KOPT-K1 (cell line): ENCODE measurements at regions not wholly inside any gene's neighbourhood (a gene's known extent, or its start where the extent isn't known, plus 50 kb on each side); places are given as distances from the start of the nearest gene placed in this dataset.

Experiments
- H3K27ac ChIP-seq: fragments of 200-600 bp; sonication (generic); 2 replicates; pipeline ENCODE4 v1.5.1; 2016; ENCODE audit warnings: antibody characterized with exemption, mild to moderate bottlenecking, low read depth, low read length; ENCODE audit not compliant: poor library complexity, severe bottlenecking
- H3K36me3 ChIP-seq: fragments of 200-600 bp; sonication (generic); 2 replicates; pipeline ENCODE4 v1.5.1; 2017; ENCODE audit warnings: antibody characterized with exemption, mild to moderate bottlenecking, low read length, moderate library complexity; ENCODE audit not compliant: insufficient read depth
- H3K9me3 ChIP-seq: fragments of 200-600 bp; sonication (generic); 2 replicates; pipeline ENCODE4 v1.5.1; 2017; ENCODE audit warnings: antibody characterized with exemption, low read length, mild to moderate bottlenecking; ENCODE audit not compliant: insufficient read depth, poor library complexity, severe bottlenecking

- H3K36me3 ChIP-seq = no peaks in the 10 kb centered on the region
- H3K9me3 ChIP-seq = peaks cover 5% of the 10 kb centered on the region
- peak overlapping the region; percentile 85 for H3K27ac ChIP-seq
Measured at GRCh38 chr9:6703898-6704639, 53.7 kb upstream of the KDM4C start.

GRCh38 chr9:6702707-6703106 is 55.1 kb upstream of the KDM4C start:
- Histone ChIP-seq H3K9me3 (no peaks in the 10 kb centered on the region), H3K36me3 (no peaks in the 10 kb centered on the region), H3K27ac (no peak overlapping the region)

- Histone ChIP-seq H3K36me3 (no peaks in the 10 kb centered on the region), H3K27ac (no peak overlapping the region), H3K9me3 (no peaks in the 10 kb centered on the region)
Measured at GRCh38 chr9:6696178-6696577, 50.6 kb upstream of the GLDC start.

- no peak overlapping the region for H3K27ac ChIP-seq
- no peaks in the 10 kb centered on the region for H3K9me3 ChIP-seq
- H3K36me3 ChIP-seq = no peaks in the 10 kb centered on the region
Measured at GRCh38 chr9:6695121-6695814, 49.7 kb upstream of the GLDC start.
